ENCODE measurements at regions not wholly inside any gene's neighbourhood (a gene's known extent, or its start where the extent isn't known, plus 50 kb on each side); places are given as distances from the start of the nearest gene placed in this dataset.
A peak's percentile ranks its signal among the peaks of the same experiment; 100 is the strongest.
"Not testable (repeated sequence)": the region's sequence is repeated elsewhere in the genome, so short reads cannot be mapped to it uniquely, and the experiment has no call there.

DNA sequence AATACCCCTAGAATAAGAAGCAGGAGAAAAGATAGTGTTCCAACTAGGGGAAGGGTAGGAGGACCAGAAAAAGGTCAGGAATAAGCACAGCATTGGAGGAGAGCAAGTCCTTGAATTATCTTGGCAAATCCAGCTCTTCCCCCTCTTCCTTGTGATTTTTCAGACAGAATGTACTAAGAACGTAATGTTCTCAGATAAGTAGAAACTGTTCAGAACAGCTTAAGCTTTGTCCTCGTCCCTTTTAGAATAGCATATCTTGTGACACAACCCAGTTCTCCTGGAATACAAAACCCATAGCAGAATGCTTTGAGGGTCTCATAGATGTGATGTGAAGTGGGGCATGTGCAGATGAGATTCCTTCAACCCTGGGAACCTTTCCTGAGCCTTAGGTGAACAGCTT lies 97.4 kb downstream of the EMB start:
- Histone ChIP-seq H3K36me3 (no peaks in the 10 kb centered on the region), H3K27me3 (no peaks in the 10 kb centered on the region), H3K9me3 (no peaks in the 10 kb centered on the region), H3K4me1 (no peaks in the 10 kb centered on the region), H3K4me3 (ENCODE audit: low read depth, low read length) (no peak overlapping the region)
- TF ChIP-seq, protein P1, sequence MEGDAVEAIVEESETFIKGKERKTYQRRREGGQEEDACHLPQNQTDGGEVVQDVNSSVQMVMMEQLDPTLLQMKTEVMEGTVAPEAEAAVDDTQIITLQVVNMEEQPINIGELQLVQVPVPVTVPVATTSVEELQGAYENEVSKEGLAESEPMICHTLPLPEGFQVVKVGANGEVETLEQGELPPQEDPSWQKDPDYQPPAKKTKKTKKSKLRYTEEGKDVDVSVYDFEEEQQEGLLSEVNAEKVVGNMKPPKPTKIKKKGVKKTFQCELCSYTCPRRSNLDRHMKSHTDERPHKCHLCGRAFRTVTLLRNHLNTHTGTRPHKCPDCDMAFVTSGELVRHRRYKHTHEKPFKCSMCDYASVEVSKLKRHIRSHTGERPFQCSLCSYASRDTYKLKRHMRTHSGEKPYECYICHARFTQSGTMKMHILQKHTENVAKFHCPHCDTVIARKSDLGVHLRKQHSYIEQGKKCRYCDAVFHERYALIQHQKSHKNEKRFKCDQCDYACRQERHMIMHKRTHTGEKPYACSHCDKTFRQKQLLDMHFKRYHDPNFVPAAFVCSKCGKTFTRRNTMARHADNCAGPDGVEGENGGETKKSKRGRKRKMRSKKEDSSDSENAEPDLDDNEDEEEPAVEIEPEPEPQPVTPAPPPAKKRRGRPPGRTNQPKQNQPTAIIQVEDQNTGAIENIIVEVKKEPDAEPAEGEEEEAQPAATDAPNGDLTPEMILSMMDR (IDR thresholded peaks at IDR 0.05; ENCODE audit: low read depth, low read length): no peak
- no peak for DNase-seq

DNA sequence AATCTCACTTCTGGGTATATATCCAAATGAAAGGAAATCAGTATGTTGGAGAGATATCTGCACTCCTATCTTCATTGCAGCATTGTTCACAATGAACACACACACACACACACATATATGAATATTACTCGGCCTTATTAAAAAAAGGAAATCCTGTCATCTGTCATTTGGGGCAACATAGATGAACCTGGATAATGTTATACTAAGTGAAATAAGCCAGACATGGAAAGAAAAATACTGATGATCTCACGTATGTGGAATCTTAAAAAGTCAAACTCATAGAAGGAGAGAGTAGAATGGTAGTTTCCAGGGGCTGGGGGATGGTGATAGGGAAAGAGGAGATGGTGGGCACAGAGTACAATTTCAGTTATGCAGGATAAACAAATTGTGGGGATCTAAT lies 100.3 kb downstream of the EMB start:
- H3K9me3 ChIP-seq: no peaks in the 10 kb centered on the region
- no peaks in the 10 kb centered on the region for H3K36me3 ChIP-seq
- H3K4me3 ChIP-seq (ENCODE audit: low read depth, low read length): no peak overlapping the region
- TF ChIP-seq, protein P1 (IDR thresholded peaks at IDR 0.05; ENCODE audit: low read depth, low read length): no peak
- H3K27me3 ChIP-seq: no peaks in the 10 kb centered on the region
- no peaks in the 10 kb centered on the region for H3K4me1 ChIP-seq
- DNase-seq: no peak

DNA sequence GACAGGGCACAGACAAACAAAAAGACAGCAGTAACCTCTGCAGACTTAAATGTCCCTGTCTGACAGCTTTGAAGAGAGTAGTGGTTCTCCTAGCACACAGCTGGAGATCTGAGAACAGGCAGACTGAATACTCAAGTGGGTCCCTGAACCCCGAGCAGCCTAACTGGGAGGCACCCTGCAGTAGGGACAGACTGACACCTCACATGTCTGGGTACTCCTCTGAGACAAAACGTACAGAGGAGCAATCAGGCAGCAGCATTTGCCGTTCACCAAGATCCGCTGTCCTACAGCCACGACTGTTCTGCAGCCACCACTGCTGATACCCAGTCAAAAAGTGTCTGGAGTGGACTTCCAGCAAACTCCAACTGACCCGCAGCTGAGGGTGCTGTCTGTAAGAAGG lies 110.5 kb downstream of the EMB start:
- H3K27me3 ChIP-seq; H3K9me3 ChIP-seq; DNase-seq; H3K4me3 ChIP-seq (ENCODE audit: low read depth, low read length); H3K4me1 ChIP-seq; H3K36me3 ChIP-seq: not testable (repeated sequence)

DNA sequence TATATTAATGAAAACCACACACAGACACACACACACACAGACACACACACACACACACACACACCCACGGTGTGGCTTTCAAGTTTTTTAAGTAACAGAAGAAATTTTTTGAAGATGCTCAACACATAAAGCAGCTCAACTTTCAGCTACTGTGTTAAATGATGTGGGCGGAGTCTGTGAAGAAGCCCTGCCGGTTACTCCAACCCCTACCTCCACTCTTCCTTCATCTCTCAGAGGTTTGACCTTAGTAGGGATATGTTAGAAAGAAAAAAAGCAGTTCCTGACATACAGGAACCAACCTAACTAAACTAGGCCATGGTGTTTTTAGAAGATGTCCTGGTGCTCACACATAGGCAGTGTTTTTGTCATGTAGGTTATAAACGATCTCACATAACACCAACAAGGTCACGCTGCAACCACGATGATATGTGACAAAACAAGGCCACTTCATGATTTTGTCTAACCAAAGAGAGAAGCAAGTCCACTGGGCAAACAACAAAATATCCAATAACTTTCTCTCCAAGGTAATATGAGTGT lies 112.8 kb downstream of the EMB start:
- Histone ChIP-seq H3K27me3 (no peaks in the 10 kb centered on the region), H3K4me1 (no peaks in the 10 kb centered on the region), H3K9me3 (no peaks in the 10 kb centered on the region; the same call in 1 of the 2 replicates), H3K36me3 (no peaks in the 10 kb centered on the region), H3K4me3 (ENCODE audit: low read depth, low read length) (no peak overlapping the region)
- TF ChIP-seq, protein P1 (IDR thresholded peaks at IDR 0.05; ENCODE audit: low read depth, low read length): no peak
- DNase-seq: no peak

DNA sequence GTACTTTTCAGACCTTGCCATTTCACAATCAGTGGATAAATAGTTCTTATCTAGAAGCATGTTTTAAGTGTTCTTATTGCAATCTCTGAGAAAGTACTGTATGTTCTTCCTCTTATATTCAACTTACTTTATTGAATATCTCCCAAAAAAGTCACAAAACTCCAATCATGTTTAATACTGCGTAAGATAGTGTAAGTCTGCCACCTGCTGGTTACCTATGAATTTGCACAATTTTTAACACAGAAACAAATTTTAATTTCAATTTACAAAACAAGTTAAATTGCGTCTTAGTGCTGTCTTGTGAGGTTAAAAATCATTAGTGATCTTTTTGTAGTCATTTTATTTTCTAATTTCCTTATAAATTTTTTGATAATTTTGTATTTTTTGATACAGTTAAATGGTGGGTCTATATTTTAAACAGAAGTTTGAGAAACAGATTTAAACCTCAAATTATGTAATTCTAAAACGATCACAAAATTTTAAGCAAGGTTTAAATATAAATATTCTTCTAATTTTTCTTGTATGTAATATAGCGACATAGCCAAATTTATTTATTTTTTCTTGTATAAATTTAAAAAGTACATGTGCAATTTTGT lies 115.8 kb downstream of the EMB start:
- Histone ChIP-seq H3K4me3 (ENCODE audit: low read depth, low read length) (no peak overlapping the region), H3K9me3 (no peaks in the 10 kb centered on the region), H3K27me3 (no peaks in the 10 kb centered on the region), H3K4me1 (no peaks in the 10 kb centered on the region), H3K36me3 (no peaks in the 10 kb centered on the region)
- TF ChIP-seq, protein P1 (IDR thresholded peaks at IDR 0.05; ENCODE audit: low read depth, low read length): peak; percentile 64
- no peak for DNase-seq

DNA sequence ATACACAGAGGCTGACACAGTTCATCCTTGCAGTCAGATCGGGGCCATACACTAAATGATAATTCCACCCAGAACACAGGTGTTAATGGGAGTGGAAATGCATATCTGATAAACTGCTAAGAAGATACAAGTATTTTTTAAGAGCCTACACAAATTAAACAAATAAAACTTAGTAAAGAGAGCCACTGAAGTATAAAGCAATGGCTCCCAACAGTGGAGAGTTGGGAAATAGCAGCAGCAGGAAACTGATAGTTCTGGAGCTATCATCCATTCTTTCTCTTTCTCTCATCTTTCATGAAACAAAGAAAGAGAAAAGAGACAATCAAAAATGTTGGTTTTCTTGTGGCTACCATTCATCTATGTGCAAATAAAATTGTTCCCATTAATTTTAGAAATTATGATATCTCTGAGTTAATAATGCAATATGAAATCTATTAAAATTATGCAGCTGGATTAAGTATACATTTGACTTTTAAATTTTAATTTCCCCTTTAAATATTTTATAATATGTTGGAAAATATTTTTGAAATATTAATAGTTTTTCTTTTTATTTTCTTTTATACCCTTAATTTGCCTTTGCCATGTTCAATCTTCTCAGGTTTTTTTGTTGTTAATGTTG lies 120.8 kb downstream of the EMB start:
- H3K9me3 ChIP-seq: no peaks in the 10 kb centered on the region
- TF ChIP-seq, protein P1 (IDR thresholded peaks at IDR 0.05; ENCODE audit: low read depth, low read length): no peak
- H3K36me3 ChIP-seq: no peaks in the 10 kb centered on the region
- H3K4me1 ChIP-seq: no peaks in the 10 kb centered on the region
- H3K4me3 ChIP-seq (ENCODE audit: low read depth, low read length): no peak overlapping the region
- H3K27me3 ChIP-seq: no peaks in the 10 kb centered on the region
- no peak for DNase-seq
